ENCODE measurements at regions not wholly inside any gene's neighbourhood (a gene's known extent, or its start where the extent isn't known, plus 50 kb on each side); places are given as distances from the start of the nearest gene placed in this dataset.

DNA sequence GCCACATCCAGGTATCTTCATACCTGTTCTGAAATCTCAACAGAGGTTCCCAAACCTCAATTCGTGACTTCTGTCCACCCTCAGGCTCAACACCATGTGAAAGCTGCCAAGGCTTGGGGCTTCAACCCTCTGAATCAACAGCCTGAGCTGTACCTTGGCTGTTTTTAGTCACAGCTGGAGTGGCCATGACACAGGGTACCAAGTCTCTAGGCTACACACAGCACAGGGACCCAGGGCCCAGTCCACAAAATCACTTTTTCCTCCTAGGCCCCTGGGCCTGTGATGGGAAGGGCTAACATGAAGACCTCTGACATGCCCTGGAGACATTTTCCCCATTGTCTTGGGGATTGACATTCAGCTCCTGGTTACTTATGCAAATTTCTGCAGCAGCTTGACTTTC is 464.9 kb downstream of the ELAVL2 start:
- no peak for DNase-seq (ENCODE audit: low read depth)
- TF ChIP-seq POLR2A (IDR thresholded peaks at IDR 0.05; ENCODE audit: extremely low read depth, insufficient read length) (no peak), MYC (IDR thresholded peaks at IDR 0.05; ENCODE audit: low read depth, low read length) (no peak)
- TF ChIP-seq, protein P1, sequence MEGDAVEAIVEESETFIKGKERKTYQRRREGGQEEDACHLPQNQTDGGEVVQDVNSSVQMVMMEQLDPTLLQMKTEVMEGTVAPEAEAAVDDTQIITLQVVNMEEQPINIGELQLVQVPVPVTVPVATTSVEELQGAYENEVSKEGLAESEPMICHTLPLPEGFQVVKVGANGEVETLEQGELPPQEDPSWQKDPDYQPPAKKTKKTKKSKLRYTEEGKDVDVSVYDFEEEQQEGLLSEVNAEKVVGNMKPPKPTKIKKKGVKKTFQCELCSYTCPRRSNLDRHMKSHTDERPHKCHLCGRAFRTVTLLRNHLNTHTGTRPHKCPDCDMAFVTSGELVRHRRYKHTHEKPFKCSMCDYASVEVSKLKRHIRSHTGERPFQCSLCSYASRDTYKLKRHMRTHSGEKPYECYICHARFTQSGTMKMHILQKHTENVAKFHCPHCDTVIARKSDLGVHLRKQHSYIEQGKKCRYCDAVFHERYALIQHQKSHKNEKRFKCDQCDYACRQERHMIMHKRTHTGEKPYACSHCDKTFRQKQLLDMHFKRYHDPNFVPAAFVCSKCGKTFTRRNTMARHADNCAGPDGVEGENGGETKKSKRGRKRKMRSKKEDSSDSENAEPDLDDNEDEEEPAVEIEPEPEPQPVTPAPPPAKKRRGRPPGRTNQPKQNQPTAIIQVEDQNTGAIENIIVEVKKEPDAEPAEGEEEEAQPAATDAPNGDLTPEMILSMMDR (IDR thresholded peaks at IDR 0.05; ENCODE audit: low read depth, low read length): no peak
- TF ChIP-seq, protein P2, sequence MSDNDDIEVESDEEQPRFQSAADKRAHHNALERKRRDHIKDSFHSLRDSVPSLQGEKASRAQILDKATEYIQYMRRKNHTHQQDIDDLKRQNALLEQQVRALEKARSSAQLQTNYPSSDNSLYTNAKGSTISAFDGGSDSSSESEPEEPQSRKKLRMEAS (IDR thresholded peaks at IDR 0.05; ENCODE audit: low read depth, low read length): no peak
- H3K4me3 ChIP-seq (ENCODE audit: low read depth, low read length): no peak overlapping the region

DNA sequence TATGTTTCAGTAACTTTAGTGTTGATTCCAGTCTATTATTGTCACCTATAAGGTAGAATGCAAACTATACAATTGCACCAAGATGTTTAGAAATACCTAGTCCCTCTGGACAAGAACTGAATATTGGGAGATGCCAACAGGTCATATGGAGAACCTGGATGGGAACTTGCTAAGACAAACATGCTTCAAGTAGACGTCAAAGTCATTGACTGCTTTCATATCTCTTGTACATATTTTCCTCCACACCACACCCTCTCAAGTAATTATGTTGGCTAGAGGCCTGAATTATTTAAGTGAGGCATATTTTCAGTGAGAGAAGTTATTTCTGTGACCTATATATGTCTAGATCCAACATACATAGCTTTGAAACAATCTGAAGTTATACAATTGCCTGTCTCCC is 453.3 kb downstream of the ELAVL2 start:
- TF ChIP-seq MYC (IDR thresholded peaks at IDR 0.05; ENCODE audit: low read depth, low read length) (no peak), POLR2A (IDR thresholded peaks at IDR 0.05; ENCODE audit: extremely low read depth, insufficient read length) (no peak)
- TF ChIP-seq, protein P2 (IDR thresholded peaks at IDR 0.05; ENCODE audit: low read depth, low read length): no peak
- TF ChIP-seq, protein P1 (IDR thresholded peaks at IDR 0.05; ENCODE audit: low read depth, low read length): no peak
- DNase-seq (ENCODE audit: low read depth): no peak
- H3K4me3 ChIP-seq (ENCODE audit: low read depth, low read length): no peak overlapping the region

DNA sequence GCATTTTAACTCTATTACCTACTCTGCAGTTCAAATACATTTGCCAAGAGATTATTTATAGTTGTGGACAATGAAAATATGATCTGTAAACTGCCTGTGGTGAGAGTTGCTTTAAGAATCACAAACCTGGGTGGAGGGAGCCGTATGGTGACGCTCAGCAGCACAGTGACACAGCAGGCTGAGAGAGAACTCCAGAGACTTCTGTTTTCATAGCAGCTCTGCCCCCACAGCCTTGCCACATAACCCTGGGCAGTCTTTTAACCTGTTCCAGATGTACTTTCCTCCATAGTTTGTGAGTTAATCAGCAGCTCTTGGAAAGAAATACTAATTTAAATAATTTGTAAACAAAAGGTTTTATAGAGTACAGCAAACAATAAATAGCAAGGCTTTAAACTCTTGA is 450.5 kb downstream of the ELAVL2 start:
- no peak for DNase-seq (ENCODE audit: low read depth)
- TF ChIP-seq, protein P1 (IDR thresholded peaks at IDR 0.05; ENCODE audit: low read depth, low read length): no peak
- TF ChIP-seq MYC (IDR thresholded peaks at IDR 0.05; ENCODE audit: low read depth, low read length) (no peak), POLR2A (IDR thresholded peaks at IDR 0.05; ENCODE audit: extremely low read depth, insufficient read length) (no peak)
- TF ChIP-seq, protein P2 (IDR thresholded peaks at IDR 0.05; ENCODE audit: low read depth, low read length): no peak
- H3K4me3 ChIP-seq (ENCODE audit: low read depth, low read length): no peak overlapping the region

DNA sequence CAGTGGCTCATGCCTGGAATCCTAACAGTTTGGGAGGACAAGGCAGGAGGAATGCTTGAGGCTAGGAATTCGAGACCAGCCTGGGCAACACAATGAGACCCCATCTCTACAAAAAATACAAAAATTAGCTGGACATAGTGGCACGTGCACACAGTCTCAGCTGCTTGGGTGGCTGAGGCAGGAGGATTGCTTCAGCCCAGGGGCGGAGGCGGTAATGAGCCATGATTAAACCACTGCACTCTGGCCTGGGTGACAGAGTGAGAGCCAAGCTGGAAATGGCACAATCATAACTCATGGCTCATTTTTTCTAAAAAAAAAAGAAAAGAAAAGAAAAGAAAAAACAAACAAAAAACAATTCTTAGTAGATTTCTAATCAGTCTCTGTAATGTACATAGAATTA is 446.2 kb downstream of the ELAVL2 start:
- TF ChIP-seq, protein P2 (IDR thresholded peaks at IDR 0.05; ENCODE audit: low read depth, low read length): no peak
- TF ChIP-seq, protein P1 (IDR thresholded peaks at IDR 0.05; ENCODE audit: low read depth, low read length): no peak
- no peak for TF ChIP-seq MYC (IDR thresholded peaks at IDR 0.05; ENCODE audit: low read depth, low read length)
- no peak for TF ChIP-seq POLR2A (IDR thresholded peaks at IDR 0.05; ENCODE audit: extremely low read depth, insufficient read length)

DNA sequence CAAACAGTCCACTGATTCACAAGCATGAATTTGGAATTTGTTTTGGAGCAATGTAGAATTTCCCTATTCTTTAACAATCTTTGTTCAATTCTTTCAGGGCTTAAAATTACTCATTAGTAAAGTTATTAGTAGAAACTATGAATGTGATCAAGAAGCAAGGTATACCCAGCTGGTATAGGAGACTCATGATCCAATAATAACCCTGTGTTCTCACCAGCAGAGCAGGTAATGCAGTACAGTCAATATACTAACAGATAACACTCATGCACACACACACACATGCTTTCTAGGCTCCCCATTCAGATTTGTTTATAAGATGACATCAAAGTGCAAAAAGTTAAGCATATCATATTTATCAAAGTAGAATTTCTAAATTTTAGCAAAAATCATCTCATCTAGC is 445.2 kb downstream of the ELAVL2 start:
- H3K4me3 ChIP-seq (ENCODE audit: low read depth, low read length): no peak overlapping the region
- no peak for TF ChIP-seq MYC (IDR thresholded peaks at IDR 0.05; ENCODE audit: low read depth, low read length)
- TF ChIP-seq, protein P1 (IDR thresholded peaks at IDR 0.05; ENCODE audit: low read depth, low read length): no peak
- TF ChIP-seq POLR2A (IDR thresholded peaks at IDR 0.05; ENCODE audit: extremely low read depth, insufficient read length): no peak
- TF ChIP-seq, protein P2 (IDR thresholded peaks at IDR 0.05; ENCODE audit: low read depth, low read length): no peak
- no peak for DNase-seq (ENCODE audit: low read depth)

More for the DNA sequence above, 446.2 kb downstream of the ELAVL2 start:
- no peak for DNase-seq (ENCODE audit: low read depth)
- H3K4me3 ChIP-seq (ENCODE audit: low read depth, low read length): no peak overlapping the region

DNA sequence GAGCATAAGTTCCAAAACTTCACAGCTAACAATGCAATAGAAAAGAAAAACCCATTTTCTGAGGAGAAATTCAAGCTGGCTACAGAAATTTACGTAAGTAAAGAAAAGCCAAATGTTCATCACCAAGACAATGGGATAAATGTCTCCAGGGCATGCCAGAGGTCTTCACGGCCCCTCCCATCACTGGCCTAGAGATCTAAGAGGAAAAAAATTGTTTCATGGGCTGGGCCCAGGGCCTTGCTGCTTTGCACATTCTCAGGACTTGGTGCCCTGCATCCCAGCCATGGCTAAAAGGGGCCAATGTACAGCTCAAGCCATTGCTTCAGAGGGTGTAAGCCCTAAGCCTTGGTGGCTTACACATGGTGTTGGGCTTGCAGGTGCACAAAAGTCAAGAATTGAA is 443.6 kb downstream of the ELAVL2 start:
- no peak for DNase-seq (ENCODE audit: low read depth)
- H3K4me3 ChIP-seq (ENCODE audit: low read depth, low read length): no peak overlapping the region
- TF ChIP-seq POLR2A (IDR thresholded peaks at IDR 0.05; ENCODE audit: extremely low read depth, insufficient read length): no peak
- TF ChIP-seq MYC (IDR thresholded peaks at IDR 0.05; ENCODE audit: low read depth, low read length): no peak
- TF ChIP-seq, protein P2 (IDR thresholded peaks at IDR 0.05; ENCODE audit: low read depth, low read length): no peak
- TF ChIP-seq, protein P1 (IDR thresholded peaks at IDR 0.05; ENCODE audit: low read depth, low read length): no peak
